ENCODE measurements at regions not wholly inside any gene's neighbourhood (a gene's known extent, or its start where the extent isn't known, plus 50 kb on each side); places are given as distances from the start of the nearest gene placed in this dataset.

DNA sequence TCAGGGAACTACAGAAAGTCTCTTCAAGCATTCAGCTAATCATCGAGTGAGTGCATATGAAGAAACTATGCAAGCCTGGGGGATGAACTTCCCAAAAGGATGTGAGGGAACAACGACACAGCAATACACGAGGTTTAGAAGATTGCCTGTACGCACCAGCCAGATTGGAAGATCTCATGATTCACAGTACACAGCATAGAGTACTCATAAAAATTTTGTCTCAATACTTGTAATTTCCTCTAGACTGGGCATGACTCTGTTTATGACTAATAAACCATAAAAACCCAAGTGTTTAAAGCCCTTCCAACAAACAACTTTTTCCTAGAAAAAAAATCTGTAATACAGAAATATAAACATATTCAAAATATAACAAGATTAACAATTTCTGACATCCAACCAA is 279.7 kb downstream of the KCNJ3 start:
- DNase-seq (ENCODE audit: extremely low read depth in 1 of 4, low spot score in 3 of 4) (no peak), FAIRE-seq (no peak), ATAC-seq (no peak)
- ChIA-PET POLR2A (no interaction called here), CTCF (ENCODE audit: low intra/inter-chr PET ratio) (no interaction called here)
- H3K4me2 ChIP-seq (ENCODE audit: insufficient read depth, low read length), result no peak overlapping the region
- H3K9me3 ChIP-seq (replicated peaks; ENCODE audit: control insufficient read depth, insufficient read depth, low read depth, low read length), result no peaks in the 10 kb centered on the region; the same call in 1 of the 2 replicates
- H4K20me1 ChIP-seq (replicated peaks; ENCODE audit: control insufficient read depth, insufficient read depth, low read length), result no peaks in the 10 kb centered on the region
- H3K9me1 ChIP-seq (ENCODE audit: control insufficient read depth, insufficient read depth, low read length), result no peaks in the 10 kb centered on the region
- H3K4me3 ChIP-seq, result no peak overlapping the region
- no peaks in the 10 kb centered on the region for H3K27me3 ChIP-seq (ENCODE audit: control insufficient read depth in 2 of 2, insufficient read depth in 2 of 2, low read length in 2 of 2)
- no peak overlapping the region for H2AFZ ChIP-seq (ENCODE audit: low read depth, low read length)
- in situ Hi-C loops (cut with MboI), result no loop called here
- no peaks in the 10 kb centered on the region for H3K36me3 ChIP-seq (ENCODE audit: control insufficient read depth, insufficient read depth, low read length)
- no peak overlapping the region for H3K27ac ChIP-seq (ENCODE audit: extremely low read depth, low read depth, low read length)
- no peaks in the 10 kb centered on the region for H3K4me1 ChIP-seq (replicated peaks in 1 of 2; ENCODE audit: control insufficient read depth in 2 of 2, insufficient read depth in 2 of 2, low read length in 2 of 2)
- H3K79me2 ChIP-seq (ENCODE audit: control insufficient read depth, insufficient read depth, low read length), result no peaks in the 10 kb centered on the region
- intact Hi-C loops (cut with micrococcal nuclease), result no loop called here
- 3% methylated on average over 4 of the region's 4 CpGs for WGBS (ENCODE audit: insufficient coverage, low coverage, missing lambda C conversion rate)
- H3K9ac ChIP-seq (ENCODE audit: insufficient read depth in 1 of 2, low read depth in 2 of 2, low read length in 2 of 2), result no peak overlapping the region
- no TSS peak for BruUV-seq (replicated peaks)
- TF ChIP-seq, protein P1, sequence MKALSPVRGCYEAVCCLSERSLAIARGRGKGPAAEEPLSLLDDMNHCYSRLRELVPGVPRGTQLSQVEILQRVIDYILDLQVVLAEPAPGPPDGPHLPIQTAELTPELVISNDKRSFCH (CRISPR knock-in tag; IDR thresholded peaks at IDR 0.05), result no peak
- TF ChIP-seq, protein P1 (tag; IDR thresholded peaks at IDR 0.05), result no peak
- TF ChIP-seq FOXK2 (conservative IDR thresholded peaks at IDR 0.05 in 1 of 2, IDR thresholded peaks at IDR 0.05 in 1 of 2; ENCODE audit: low read depth in 2 of 2), result no peak

DNA sequence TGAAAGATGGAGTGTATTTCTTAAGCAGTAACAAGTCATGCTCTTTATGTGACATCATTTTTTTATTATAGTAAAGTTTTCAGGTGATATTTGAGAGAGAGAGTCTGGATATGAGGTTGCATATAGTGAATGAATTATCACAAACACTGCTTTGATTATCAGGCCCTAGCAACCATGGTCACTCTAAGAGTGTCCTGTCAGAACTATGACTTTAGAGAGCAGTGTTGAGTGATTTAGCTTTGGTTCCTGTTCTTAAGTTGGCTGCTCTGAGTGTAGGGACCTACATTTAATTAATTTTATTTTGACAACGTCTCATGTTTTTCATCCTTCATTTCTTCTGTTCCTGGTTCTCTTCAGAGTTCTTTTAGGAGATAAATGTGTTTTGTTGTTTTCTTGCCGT is 275.5 kb downstream of the KCNJ3 start:
- Histone ChIP-seq H3K79me2 (ENCODE audit: control insufficient read depth, insufficient read depth, low read length) (no peaks in the 10 kb centered on the region), H3K4me3 (no peak overlapping the region), H3K9me1 (ENCODE audit: control insufficient read depth, insufficient read depth, low read length) (no peaks in the 10 kb centered on the region), H2AFZ (ENCODE audit: low read depth, low read length) (no peak overlapping the region), H3K36me3 (ENCODE audit: control insufficient read depth, insufficient read depth, low read length) (no peaks in the 10 kb centered on the region), H3K9me3 (replicated peaks; ENCODE audit: control insufficient read depth, insufficient read depth, low read depth, low read length) (no peaks in the 10 kb centered on the region), H4K20me1 (replicated peaks; ENCODE audit: control insufficient read depth, insufficient read depth, low read length) (no peaks in the 10 kb centered on the region), H3K9ac (ENCODE audit: insufficient read depth in 1 of 2, low read depth in 2 of 2, low read length in 2 of 2) (no peak overlapping the region), H3K4me1 (replicated peaks in 1 of 2; ENCODE audit: control insufficient read depth in 2 of 2, insufficient read depth in 2 of 2, low read length in 2 of 2) (no peaks in the 10 kb centered on the region), H3K27ac (ENCODE audit: extremely low read depth, low read depth, low read length) (no peak overlapping the region), H3K4me2 (ENCODE audit: insufficient read depth, low read length) (no peak overlapping the region), H3K27me3 (ENCODE audit: control insufficient read depth in 2 of 2, insufficient read depth in 2 of 2, low read length in 2 of 2) (no peaks in the 10 kb centered on the region)
- in situ Hi-C loops (cut with MboI) (no loop called here), intact Hi-C loops (cut with micrococcal nuclease) (no loop called here)
- no peak for ATAC-seq
- ChIA-PET CTCF (ENCODE audit: low intra/inter-chr PET ratio) (no interaction called here), POLR2A (no interaction called here)
- BruUV-seq (replicated peaks), result no TSS peak
- 0% methylated on average over 2 of the region's 2 CpGs for WGBS (ENCODE audit: insufficient coverage, low coverage, missing lambda C conversion rate)
- DNase-seq (ENCODE audit: extremely low read depth in 1 of 4, low spot score in 3 of 4), result no peak
- no peak for FAIRE-seq
- no peak for TF ChIP-seq ZBTB34 (CRISPR knock-in tag; IDR thresholded peaks at IDR 0.05)
- TF ChIP-seq ZNF77 (CRISPR knock-in tag; IDR thresholded peaks at IDR 0.05), result no peak
- no peak for TF ChIP-seq TRIM25 (IDR thresholded peaks at IDR 0.05; ENCODE audit: borderline replicate concordance)
- no peak for TF ChIP-seq NR0B1 (IDR thresholded peaks at IDR 0.05; ENCODE audit: partially characterized antibody)
- no peak for TF ChIP-seq ZNF586 (CRISPR knock-in tag; conservative IDR thresholded peaks at IDR 0.05)
- no peak for TF ChIP-seq XRCC3 (IDR thresholded peaks at IDR 0.05)
- no peak for TF ChIP-seq ZNF511 (CRISPR knock-in tag; IDR thresholded peaks at IDR 0.05)

Data from K562 (cell line).